Kidney (tissue), 13 donors: ENCODE measurements at regions not wholly inside any gene's neighbourhood (a gene's known extent, or its start where the extent isn't known, plus 50 kb on each side); places are given as distances from the start of the nearest gene placed in this dataset.
"Not testable (repeated sequence)": the region's sequence is repeated elsewhere in the genome, so short reads cannot be mapped to it uniquely, and the experiment has no call there.

Experiments used
- DNase-seq, 5 donors: peaks; one replicate each; pipeline ENCODE4 v3.0.0-alpha.2; 2013 to 2020
- FAIRE-seq: peaks from 2 replicates; lab custom pipeline; 2012; peaks lifted over from hg19 to GRCh38; lab: Jason Lieb, UNC
- H3K27ac ChIP-seq, 2 donors: one replicate each; pipeline ENCODE4 v1.7.0; 2013; ENCODE audit warnings: low read depth in 2 of 2, low read length in 2 of 2, inconsistent platforms in 1 of 2
- H3K27me3 ChIP-seq: one replicate; pipeline ENCODE4 v1.7.1; 2013; ENCODE audit warnings: low read length, inconsistent platforms; ENCODE audit not compliant: control insufficient read depth, insufficient read depth
- H3K36me3 ChIP-seq, 3 donors: one replicate each; pipeline versions ENCODE4 v1.7.0 to v1.7.1; 2013; ENCODE audit warnings: low read length in 3 of 3, control low read depth in 1 of 3, inconsistent platforms in 1 of 3; ENCODE audit not compliant: insufficient read depth in 3 of 3, control insufficient read depth in 2 of 3
- H3K4me1 ChIP-seq, 3 donors: one replicate each; pipeline versions ENCODE4 v1.7.0 to v1.7.1; 2013; ENCODE audit warnings: low read length in 3 of 3, inconsistent platforms in 1 of 3, low read depth in 1 of 3; ENCODE audit not compliant: control insufficient read depth in 2 of 3, insufficient read depth in 2 of 3
- H3K4me3 ChIP-seq, 3 donors: one replicate each; pipeline versions ENCODE4 v1.7.0 to v1.8.1; 2013; ENCODE audit warnings: low read length in 3 of 3, control low read depth in 1 of 3, inconsistent platforms in 1 of 3
- H3K9ac ChIP-seq, 3 donors: one replicate each; pipeline versions ENCODE4 v1.7.0 to v1.7.1; 2013; ENCODE audit warnings: low read length in 3 of 3, control low read depth in 1 of 3, inconsistent platforms in 1 of 3
- H3K9me3 ChIP-seq, 3 donors: one replicate each; pipeline versions ENCODE4 v1.7.0 to v1.7.1; 2013; ENCODE audit warnings: low read length in 3 of 3, control low read depth in 1 of 3, inconsistent platforms in 1 of 3; ENCODE audit not compliant: control insufficient read depth in 2 of 3, insufficient read depth in 1 of 3
- intact Hi-C: fragments of 100-400 bp; cut with DNase I; formaldehyde crosslinking; loops from one replicate; pipeline ENCODE4 v1.11.1; 2022
- TF ChIP-seq, protein P1 (sequence below): IDR thresholded peaks from 3 replicates; pipeline ENCODE4 v1.5.1; 2012; ENCODE audit warnings: mild to moderate bottlenecking, moderate library complexity, borderline replicate concordance; ENCODE audit not compliant: insufficient read depth; ENCODE audit errors: extremely low read depth
- donor health status: control.
- donor health status: control.
- donor health status: control.
- donor health status: control.
- donor health status: control.
- donor health status: DM: yes; HTN: yes; CAD: no.
- donor health status: Normal renal cell carcinoma (clear cell type).

DNA sequence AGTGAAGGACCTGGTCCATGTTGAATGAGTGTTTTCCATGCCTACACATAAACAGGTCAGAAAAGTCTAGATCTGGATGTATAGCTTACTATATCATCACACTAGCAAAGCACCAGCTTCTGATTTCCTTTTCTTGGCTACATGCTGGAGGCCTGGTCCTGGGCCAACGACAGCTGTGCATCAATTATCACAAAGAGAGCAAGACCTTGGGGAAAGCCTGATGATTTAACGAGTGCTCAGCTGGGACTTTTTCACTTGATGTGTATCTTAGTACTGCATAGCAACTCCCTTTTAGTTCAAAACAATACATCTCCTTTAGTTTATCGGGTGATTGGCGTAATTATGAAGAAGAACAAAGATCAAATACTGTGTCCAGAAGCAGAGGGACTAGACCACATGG lies 358.2 kb downstream of the KIF2B start:
- no peaks in the 10 kb centered on the region for H3K4me1 ChIP-seq
- no peak overlapping the region for H3K9ac ChIP-seq
- no peaks in the 10 kb centered on the region for H3K9me3 ChIP-seq
- TF ChIP-seq, protein P1, sequence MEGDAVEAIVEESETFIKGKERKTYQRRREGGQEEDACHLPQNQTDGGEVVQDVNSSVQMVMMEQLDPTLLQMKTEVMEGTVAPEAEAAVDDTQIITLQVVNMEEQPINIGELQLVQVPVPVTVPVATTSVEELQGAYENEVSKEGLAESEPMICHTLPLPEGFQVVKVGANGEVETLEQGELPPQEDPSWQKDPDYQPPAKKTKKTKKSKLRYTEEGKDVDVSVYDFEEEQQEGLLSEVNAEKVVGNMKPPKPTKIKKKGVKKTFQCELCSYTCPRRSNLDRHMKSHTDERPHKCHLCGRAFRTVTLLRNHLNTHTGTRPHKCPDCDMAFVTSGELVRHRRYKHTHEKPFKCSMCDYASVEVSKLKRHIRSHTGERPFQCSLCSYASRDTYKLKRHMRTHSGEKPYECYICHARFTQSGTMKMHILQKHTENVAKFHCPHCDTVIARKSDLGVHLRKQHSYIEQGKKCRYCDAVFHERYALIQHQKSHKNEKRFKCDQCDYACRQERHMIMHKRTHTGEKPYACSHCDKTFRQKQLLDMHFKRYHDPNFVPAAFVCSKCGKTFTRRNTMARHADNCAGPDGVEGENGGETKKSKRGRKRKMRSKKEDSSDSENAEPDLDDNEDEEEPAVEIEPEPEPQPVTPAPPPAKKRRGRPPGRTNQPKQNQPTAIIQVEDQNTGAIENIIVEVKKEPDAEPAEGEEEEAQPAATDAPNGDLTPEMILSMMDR, result no peak
- peak in 3 of 5 donors; percentile 14 to 64 (median 23) for DNase-seq
- intact Hi-C loops, result no loop called here
- FAIRE-seq, result no peak
- no peaks in the 10 kb centered on the region for H3K27me3 ChIP-seq
- no peak overlapping the region for H3K4me3 ChIP-seq
- H3K36me3 ChIP-seq, result no peaks in the 10 kb centered on the region
- H3K27ac ChIP-seq, result no peak overlapping the region

DNA sequence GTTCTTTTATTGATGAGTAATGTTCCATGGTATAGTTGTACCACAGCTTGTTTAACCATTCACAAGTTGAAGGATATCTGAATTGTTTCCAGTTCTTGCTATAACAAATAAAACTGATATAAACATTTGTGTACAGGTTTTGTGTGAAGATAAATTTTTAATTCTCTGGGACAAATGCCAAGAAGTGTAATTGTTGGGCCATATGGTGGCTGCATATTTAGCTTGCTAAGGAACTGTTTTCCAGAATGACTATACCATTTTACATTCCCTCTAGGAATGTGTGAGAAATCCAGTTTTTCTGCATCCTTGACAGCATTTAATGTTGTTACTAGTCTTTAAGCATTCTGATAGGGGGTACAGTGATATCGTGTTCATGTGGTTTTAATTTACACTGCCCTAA lies 368.5 kb downstream of the KIF2B start:
- no peaks in the 10 kb centered on the region for H3K36me3 ChIP-seq
- H3K4me3 ChIP-seq, result no peak overlapping the region
- no peaks in the 10 kb centered on the region for H3K4me1 ChIP-seq
- intact Hi-C loops, result no loop called here
- TF ChIP-seq, protein P1, result no peak
- no peaks in the 10 kb centered on the region for H3K9me3 ChIP-seq
- no peak for DNase-seq
- no peak overlapping the region for H3K27ac ChIP-seq
- no peak for FAIRE-seq
- H3K27me3 ChIP-seq, result no peaks in the 10 kb centered on the region
- H3K9ac ChIP-seq, result no peak overlapping the region

DNA sequence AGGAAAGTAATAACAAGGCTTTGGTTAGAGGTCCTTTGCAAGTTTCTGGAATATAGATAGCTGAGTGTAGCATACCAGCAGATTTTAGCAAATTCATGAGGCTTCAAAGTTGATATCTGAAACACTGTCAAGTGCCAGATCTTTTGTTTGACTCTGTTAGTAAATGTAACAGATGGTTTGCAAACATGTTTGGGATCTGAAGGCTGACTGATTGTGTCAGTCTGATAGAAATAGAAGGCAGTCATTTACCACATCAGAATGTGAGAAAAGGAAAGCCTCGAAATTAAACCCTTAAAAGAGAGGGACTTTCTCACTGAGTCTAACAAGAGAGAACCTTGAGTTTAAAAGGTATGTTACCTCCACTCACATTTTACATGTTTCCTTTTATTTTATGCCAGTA lies 371.5 kb downstream of the KIF2B start:
- TF ChIP-seq, protein P1, result no peak
- no peak for FAIRE-seq

DNA sequence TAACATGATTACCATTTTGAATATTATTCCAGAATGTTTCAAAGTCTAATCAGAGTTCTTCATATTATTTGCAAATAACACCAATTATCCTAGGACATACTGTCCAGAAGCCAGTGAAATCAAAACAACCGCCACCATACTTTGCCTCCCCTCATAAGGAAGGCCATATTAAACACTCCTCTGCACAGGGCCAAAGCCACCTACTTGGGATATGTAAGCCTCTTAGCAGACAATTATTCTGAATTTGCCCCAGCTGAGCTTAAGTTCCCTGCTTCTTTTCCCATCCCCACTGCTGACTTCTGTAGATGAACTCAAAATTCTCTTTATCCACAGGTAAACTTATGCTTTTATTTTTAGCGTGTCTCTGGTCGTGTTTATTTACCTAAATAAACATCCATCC lies 374.0 kb downstream of the KIF2B start:
- FAIRE-seq, result no peak
- no peaks in the 10 kb centered on the region for H3K27me3 ChIP-seq
- TF ChIP-seq, protein P1, result no peak
- no peak overlapping the region for H3K27ac ChIP-seq
- no peak overlapping the region for H3K4me3 ChIP-seq
- H3K36me3 ChIP-seq, result no peaks in the 10 kb centered on the region
- no peaks in the 10 kb centered on the region for H3K9me3 ChIP-seq
- no peak for DNase-seq
- intact Hi-C loops, result no loop called here
- H3K4me1 ChIP-seq, result no peaks in the 10 kb centered on the region
- H3K9ac ChIP-seq, result no peak overlapping the region

More for the DNA sequence above, 371.5 kb downstream of the KIF2B start:
- Histone ChIP-seq H3K4me1 (no peaks in the 10 kb centered on the region), H3K9ac (no peak overlapping the region), H3K27ac (no peak overlapping the region), H3K27me3 (no peaks in the 10 kb centered on the region), H3K9me3 (no peaks in the 10 kb centered on the region), H3K4me3 (no peak overlapping the region), H3K36me3 (no peaks in the 10 kb centered on the region)
- no peak for DNase-seq
- intact Hi-C loops, result no loop called here

DNA sequence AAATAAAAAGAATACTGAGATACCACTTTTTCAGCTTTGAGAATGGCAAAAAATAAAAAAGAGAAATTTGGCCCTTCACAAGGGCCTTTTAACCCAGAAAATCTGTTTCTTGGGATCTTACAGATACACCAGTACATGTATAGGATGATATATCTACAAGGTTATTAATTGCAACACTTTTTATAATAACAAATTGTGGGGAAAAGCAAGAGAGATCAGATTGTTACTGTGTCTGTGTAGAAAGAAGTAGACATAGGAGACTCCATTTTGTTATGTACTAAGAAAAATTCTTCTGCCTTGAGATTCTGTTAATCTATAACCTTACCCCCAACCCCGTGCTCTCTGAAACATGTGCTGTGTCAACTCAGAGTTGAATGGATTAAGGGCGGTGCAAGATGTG lies 378.7 kb downstream of the KIF2B start:
- H3K27me3 ChIP-seq, H3K9me3 ChIP-seq, H3K27ac ChIP-seq, H3K4me3 ChIP-seq, FAIRE-seq, intact Hi-C loops, DNase-seq, H3K36me3 ChIP-seq, H3K4me1 ChIP-seq, H3K9ac ChIP-seq: not testable (repeated sequence)
